ENCODE measurements at regions not wholly inside any gene's neighbourhood (a gene's known extent, or its start where the extent isn't known, plus 50 kb on each side); places are given as distances from the start of the nearest gene placed in this dataset.
"Not testable (repeated sequence)": the region's sequence is repeated elsewhere in the genome, so short reads cannot be mapped to it uniquely, and the experiment has no call there.

- no peak overlapping the region for H2AFZ ChIP-seq (ENCODE audit: low read length)
- no peaks in the 10 kb centered on the region for H3K79me2 ChIP-seq (ENCODE audit: insufficient read depth, low read length)
- no peak for TF ChIP-seq EZH2phosphoT487 (IDR thresholded peaks at IDR 0.05; ENCODE audit: borderline replicate concordance)
- TF ChIP-seq, protein P1, sequence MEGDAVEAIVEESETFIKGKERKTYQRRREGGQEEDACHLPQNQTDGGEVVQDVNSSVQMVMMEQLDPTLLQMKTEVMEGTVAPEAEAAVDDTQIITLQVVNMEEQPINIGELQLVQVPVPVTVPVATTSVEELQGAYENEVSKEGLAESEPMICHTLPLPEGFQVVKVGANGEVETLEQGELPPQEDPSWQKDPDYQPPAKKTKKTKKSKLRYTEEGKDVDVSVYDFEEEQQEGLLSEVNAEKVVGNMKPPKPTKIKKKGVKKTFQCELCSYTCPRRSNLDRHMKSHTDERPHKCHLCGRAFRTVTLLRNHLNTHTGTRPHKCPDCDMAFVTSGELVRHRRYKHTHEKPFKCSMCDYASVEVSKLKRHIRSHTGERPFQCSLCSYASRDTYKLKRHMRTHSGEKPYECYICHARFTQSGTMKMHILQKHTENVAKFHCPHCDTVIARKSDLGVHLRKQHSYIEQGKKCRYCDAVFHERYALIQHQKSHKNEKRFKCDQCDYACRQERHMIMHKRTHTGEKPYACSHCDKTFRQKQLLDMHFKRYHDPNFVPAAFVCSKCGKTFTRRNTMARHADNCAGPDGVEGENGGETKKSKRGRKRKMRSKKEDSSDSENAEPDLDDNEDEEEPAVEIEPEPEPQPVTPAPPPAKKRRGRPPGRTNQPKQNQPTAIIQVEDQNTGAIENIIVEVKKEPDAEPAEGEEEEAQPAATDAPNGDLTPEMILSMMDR (conservative IDR thresholded peaks at IDR 0.05; ENCODE audit: low read length): no peak
- no peaks in the 10 kb centered on the region for H3F3A ChIP-seq (ENCODE audit: low read depth)
- no peaks in the 10 kb centered on the region for H3K9me2 ChIP-seq (replicated peaks; ENCODE audit: low read depth, low read length)
- no peaks in the 10 kb centered on the region for H3K27me3 ChIP-seq (ENCODE audit: insufficient read depth, low read length, poor library complexity, severe bottlenecking)
- H4K20me1 ChIP-seq (ENCODE audit: insufficient read depth, low read length, poor library complexity, severe bottlenecking): no peaks in the 10 kb centered on the region
- no peak overlapping the region for H3K4me3 ChIP-seq (ENCODE audit: low read length, poor library complexity, severe bottlenecking)
- H3K36me3 ChIP-seq (ENCODE audit: insufficient read depth, low read length): no peaks in the 10 kb centered on the region
- no peaks in the 10 kb centered on the region; the same call in 1 of the 2 replicates for H3K9me3 ChIP-seq (ENCODE audit: insufficient read depth, low read depth, low read length)
- no peak overlapping the region for H3K4me2 ChIP-seq (ENCODE audit: low read depth, low read length, poor library complexity, severe bottlenecking)
- H3K9ac ChIP-seq (ENCODE audit: low read depth, low read length, poor library complexity, severe bottlenecking): no peak overlapping the region
- H3K4me1 ChIP-seq (ENCODE audit: insufficient read depth, low read length, poor library complexity, severe bottlenecking): no peaks in the 10 kb centered on the region
These were observed 64.6 kb upstream of the PPP3CA start for GRCh38 chr4:101411926-101412325.

GRCh38 chr4:101411281-101411910 lies 64.1 kb upstream of the PPP3CA start:
- H3K4me3 ChIP-seq (ENCODE audit: low read length, poor library complexity, severe bottlenecking); H4K20me1 ChIP-seq (ENCODE audit: insufficient read depth, low read length, poor library complexity, severe bottlenecking); H3K9me3 ChIP-seq (ENCODE audit: insufficient read depth, low read depth, low read length); H3K9ac ChIP-seq (ENCODE audit: low read depth, low read length, poor library complexity, severe bottlenecking); H3K4me1 ChIP-seq (ENCODE audit: insufficient read depth, low read length, poor library complexity, severe bottlenecking); H3K4me2 ChIP-seq (ENCODE audit: low read depth, low read length, poor library complexity, severe bottlenecking); H2AFZ ChIP-seq (ENCODE audit: low read length); H3K27me3 ChIP-seq (ENCODE audit: insufficient read depth, low read length, poor library complexity, severe bottlenecking); H3K36me3 ChIP-seq (ENCODE audit: insufficient read depth, low read length); H3F3A ChIP-seq (ENCODE audit: low read depth); H3K9me2 ChIP-seq (replicated peaks; ENCODE audit: low read depth, low read length); H3K79me2 ChIP-seq (ENCODE audit: insufficient read depth, low read length): not testable (repeated sequence)

GRCh38 chr4:101400096-101400495 lies 52.8 kb upstream of the PPP3CA start:
- no peaks in the 10 kb centered on the region for H3K79me2 ChIP-seq (ENCODE audit: insufficient read depth, low read length)
- H2AFZ ChIP-seq (ENCODE audit: low read length): no peak overlapping the region

More at GRCh38 chr4:101400096-101400495, 52.8 kb upstream of the PPP3CA start:
- Histone ChIP-seq H3K36me3 (ENCODE audit: insufficient read depth, low read length) (no peaks in the 10 kb centered on the region), H3K27me3 (ENCODE audit: insufficient read depth, low read length, poor library complexity, severe bottlenecking) (no peaks in the 10 kb centered on the region), H3K4me1 (ENCODE audit: insufficient read depth, low read length, poor library complexity, severe bottlenecking) (no peaks in the 10 kb centered on the region), H3K9ac (ENCODE audit: low read depth, low read length, poor library complexity, severe bottlenecking) (no peak overlapping the region), H3F3A (ENCODE audit: low read depth) (no peaks in the 10 kb centered on the region), H3K9me3 (ENCODE audit: insufficient read depth, low read depth, low read length) (no peaks in the 10 kb centered on the region), H3K4me3 (ENCODE audit: low read length, poor library complexity, severe bottlenecking) (no peak overlapping the region), H4K20me1 (ENCODE audit: insufficient read depth, low read length, poor library complexity, severe bottlenecking) (no peaks in the 10 kb centered on the region), H3K4me2 (ENCODE audit: low read depth, low read length, poor library complexity, severe bottlenecking) (no peak overlapping the region), H3K9me2 (replicated peaks; ENCODE audit: low read depth, low read length) (no peaks in the 10 kb centered on the region)
- TF ChIP-seq, protein P1 (conservative IDR thresholded peaks at IDR 0.05; ENCODE audit: low read length): no peak
- no peak for TF ChIP-seq EZH2phosphoT487 (IDR thresholded peaks at IDR 0.05; ENCODE audit: borderline replicate concordance)

Data from Loucy (cell line).